ENCODE measurements at regions not wholly inside any gene's neighbourhood (a gene's known extent, or its start where the extent isn't known, plus 50 kb on each side); places are given as distances from the start of the nearest gene placed in this dataset.

DNA sequence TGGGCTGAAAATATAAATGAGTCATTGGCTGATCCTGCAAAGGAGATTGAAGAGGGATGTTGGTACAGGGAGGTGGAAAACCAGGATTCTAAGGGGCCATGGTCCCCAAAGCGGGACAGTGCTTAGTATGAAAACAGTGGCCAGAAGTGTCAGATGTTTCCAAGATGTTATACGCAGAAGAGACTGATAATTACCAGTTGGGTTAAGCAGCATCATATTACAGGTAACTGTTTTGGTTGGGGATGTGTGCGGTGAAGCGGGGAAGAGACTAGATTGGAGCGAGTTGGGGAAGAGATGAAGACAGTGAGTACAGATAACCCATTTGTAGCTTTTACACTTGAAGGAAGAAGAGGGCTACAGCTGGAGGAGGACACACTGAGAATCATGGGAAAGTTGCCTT is 80.8 kb downstream of the PLEKHG1 start:
- H3K36me3 ChIP-seq, result no peaks in the 10 kb centered on the region
- H3K4me1 ChIP-seq, result no peaks in the 10 kb centered on the region
- H3K27me3 ChIP-seq, result no peaks in the 10 kb centered on the region
- no peak for DNase-seq
- WGBS, 5 donors, result 93 to 99% (median 98%) methylated on average over 5 of the region's 5 CpGs
- H3K4me3 ChIP-seq, result no peak overlapping the region
- no peaks in the 10 kb centered on the region for H3K9me3 ChIP-seq
- TF ChIP-seq EP300 (IDR thresholded peaks at IDR 0.05), result no peak
- no peak for TF ChIP-seq POLR2A (IDR thresholded peaks at IDR 0.05)
- no peak for TF ChIP-seq POLR2AphosphoS5 (IDR thresholded peaks at IDR 0.05)
- TF ChIP-seq CTCF (IDR thresholded peaks at IDR 0.05), result no peak
- H3K27ac ChIP-seq, result no peak overlapping the region
- intact Hi-C loops (cut with DNase I; ENCODE audit: low total_unique reads), result no loop called here

- TF ChIP-seq CTCF (IDR thresholded peaks at IDR 0.05), result no peak
- TF ChIP-seq EP300 (IDR thresholded peaks at IDR 0.05), result no peak
- TF ChIP-seq POLR2AphosphoS5 (IDR thresholded peaks at IDR 0.05), result no peak
- Histone ChIP-seq H3K27ac (peak overlapping the region in 1 of 5 donors; percentile 42), H3K4me1 (no peaks in the 10 kb centered on the region), H3K27me3 (no peaks in the 10 kb centered on the region), H3K4me3 (no peak overlapping the region), H3K36me3 (no peaks in the 10 kb centered on the region), H3K9me3 (no peaks in the 10 kb centered on the region)
- no peak for DNase-seq
- intact Hi-C loops (cut with DNase I; ENCODE audit: low total_unique reads), result no loop called here
- WGBS, 5 donors, result 80 to 95% (median 92%) methylated on average over 11 of the region's 11 CpGs
These were observed 82.1 kb downstream of the PLEKHG1 start for GRCh38 chr6:150681578-150682395.

- TF ChIP-seq CTCF (IDR thresholded peaks at IDR 0.05) (no peak), POLR2AphosphoS5 (IDR thresholded peaks at IDR 0.05) (peak; percentile 44 to 64 (median 53)), EP300 (IDR thresholded peaks at IDR 0.05) (peak; percentile 34), POLR2A (IDR thresholded peaks at IDR 0.05) (no peak)
- 71 to 81% (median 78%) methylated on average over 8 of the region's 8 CpGs for WGBS, 5 donors
- H3K36me3 ChIP-seq, result no peaks in the 10 kb centered on the region
- peaks cover 0 to 13% (median 11%) of the 10 kb centered on the region in 4 donors for H3K4me1 ChIP-seq
- H3K27me3 ChIP-seq, result no peaks in the 10 kb centered on the region
- no peaks in the 10 kb centered on the region for H3K9me3 ChIP-seq
- peak in 1 of 2 donors; percentile 69 for DNase-seq
- H3K4me3 ChIP-seq, result no peak overlapping the region
- intact Hi-C loops (cut with DNase I; ENCODE audit: low total_unique reads), result no loop called here
- peak overlapping the region in 4 of 5 donors; percentile 41 to 76 (median 62) for H3K27ac ChIP-seq
These were observed 83.6 kb downstream of the PLEKHG1 start for GRCh38 chr6:150683320-150683719.

DNA sequence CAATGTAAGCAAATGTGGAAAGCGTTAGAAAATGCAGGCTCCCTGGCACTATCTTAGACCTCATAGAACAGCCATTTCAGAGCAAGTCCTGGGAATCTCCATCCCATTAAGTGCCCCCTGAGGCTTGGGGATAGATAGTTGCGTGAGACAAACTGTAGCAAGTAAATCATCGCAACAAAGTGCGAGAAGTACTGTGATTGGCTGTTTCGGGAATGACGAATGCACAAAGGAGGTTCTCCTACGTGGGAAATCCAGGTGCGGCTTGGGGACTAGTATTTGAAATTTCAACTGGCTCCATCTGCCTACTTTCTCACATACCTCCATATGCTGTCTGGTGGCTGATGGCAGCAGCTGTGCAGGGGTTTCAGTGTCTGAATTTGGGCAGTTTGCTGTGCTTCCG is 84.5 kb downstream of the PLEKHG1 start:
- H3K27ac ChIP-seq, result peak overlapping the region in 4 of 5 donors; percentile 41 to 76 (median 62)
- peaks cover 0 to 16% (median 12%) of the 10 kb centered on the region in 4 donors for H3K4me1 ChIP-seq
- intact Hi-C loops (cut with DNase I; ENCODE audit: low total_unique reads), result no loop called here
- 90 to 97% (median 95%) methylated on average over 9 of the region's 9 CpGs for WGBS, 5 donors
- no peaks in the 10 kb centered on the region for H3K27me3 ChIP-seq
- no peaks in the 10 kb centered on the region for H3K36me3 ChIP-seq
- H3K4me3 ChIP-seq, result no peak overlapping the region
- TF ChIP-seq POLR2A (IDR thresholded peaks at IDR 0.05) (no peak), CTCF (IDR thresholded peaks at IDR 0.05) (no peak), POLR2AphosphoS5 (IDR thresholded peaks at IDR 0.05) (no peak), EP300 (IDR thresholded peaks at IDR 0.05) (no peak)
- DNase-seq, result no peak
- no peaks in the 10 kb centered on the region for H3K9me3 ChIP-seq

Measured in stomach (tissue), 8 donors.